ENCODE measurements at regions not wholly inside any gene's neighbourhood (a gene's known extent, or its start where the extent isn't known, plus 50 kb on each side); places are given as distances from the start of the nearest gene placed in this dataset.
A peak's percentile ranks its signal among the peaks of the same experiment; 100 is the strongest.

- no peak for DNase-seq (ENCODE audit: low spot score)
- Mint-ChIP-seq H3K27me3 (ENCODE audit: low read depth) (no peaks in the 10 kb centered on the region), H3K4me1 (peaks cover 10% of the 10 kb centered on the region), H3K27ac (no peak overlapping the region), H3K9me3 (no peaks in the 10 kb centered on the region), H3K36me3 (no peaks in the 10 kb centered on the region), H3K4me3 (no peak overlapping the region)
- no peak for TF ChIP-seq ZNF671 (CRISPR knock-in tag; IDR thresholded peaks at IDR 0.05)
- no peak for TF ChIP-seq NFE2L1 (CRISPR knock-in tag; IDR thresholded peaks at IDR 0.05)
- TF ChIP-seq RORB (CRISPR knock-in tag; IDR thresholded peaks at IDR 0.05) = no peak
- TF ChIP-seq ATF3 (CRISPR knock-in tag; conservative IDR thresholded peaks at IDR 0.05) = no peak
- no peak for TF ChIP-seq ELF4 (CRISPR knock-in tag; IDR thresholded peaks at IDR 0.05; ENCODE audit: low read depth)
- TF ChIP-seq SP1 (CRISPR knock-in tag; conservative IDR thresholded peaks at IDR 0.05) = no peak
- TF ChIP-seq, protein P1, sequence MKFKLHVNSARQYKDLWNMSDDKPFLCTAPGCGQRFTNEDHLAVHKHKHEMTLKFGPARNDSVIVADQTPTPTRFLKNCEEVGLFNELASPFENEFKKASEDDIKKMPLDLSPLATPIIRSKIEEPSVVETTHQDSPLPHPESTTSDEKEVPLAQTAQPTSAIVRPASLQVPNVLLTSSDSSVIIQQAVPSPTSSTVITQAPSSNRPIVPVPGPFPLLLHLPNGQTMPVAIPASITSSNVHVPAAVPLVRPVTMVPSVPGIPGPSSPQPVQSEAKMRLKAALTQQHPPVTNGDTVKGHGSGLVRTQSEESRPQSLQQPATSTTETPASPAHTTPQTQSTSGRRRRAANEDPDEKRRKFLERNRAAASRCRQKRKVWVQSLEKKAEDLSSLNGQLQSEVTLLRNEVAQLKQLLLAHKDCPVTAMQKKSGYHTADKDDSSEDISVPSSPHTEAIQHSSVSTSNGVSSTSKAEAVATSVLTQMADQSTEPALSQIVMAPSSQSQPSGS (CRISPR knock-in tag; IDR thresholded peaks at IDR 0.05; ENCODE audit: borderline replicate concordance, low read depth) = no peak
- TF ChIP-seq CDX4 (CRISPR knock-in tag; IDR thresholded peaks at IDR 0.05; ENCODE audit: borderline replicate concordance) = no peak
- ChIA-PET POLR2A (no interaction called here), CTCF (no interaction called here)
- ATAC-seq = no peak
These were observed 170.3 kb downstream of the ZC3H11B start for GRCh38 chr1:219442611-219443061.

GRCh38 chr1:219441884-219442283 lies 171.0 kb downstream of the ZC3H11B start:
- no peak overlapping the region for H3K4me3 Mint-ChIP-seq
- no peaks in the 10 kb centered on the region for H3K9me3 Mint-ChIP-seq
- ChIA-PET CTCF (no interaction called here), POLR2A (no interaction called here)
- H3K4me1 Mint-ChIP-seq = peaks cover 8% of the 10 kb centered on the region
- TF ChIP-seq NFYB (CRISPR knock-in tag; conservative IDR thresholded peaks at IDR 0.05; ENCODE audit: low read depth) (no peak), ZBTB21 (CRISPR knock-in tag; IDR thresholded peaks at IDR 0.05; ENCODE audit: borderline replicate concordance) (no peak), CBFB (CRISPR knock-in tag; IDR thresholded peaks at IDR 0.05; ENCODE audit: low read depth) (no peak), KAT7 (CRISPR knock-in tag; IDR thresholded peaks at IDR 0.05; ENCODE audit: borderline replicate concordance) (no peak), ATF1 (CRISPR knock-in tag; IDR thresholded peaks at IDR 0.05) (no peak), PREB (CRISPR knock-in tag; IDR thresholded peaks at IDR 0.05; ENCODE audit: borderline replicate concordance) (no peak), MXD4 (CRISPR knock-in tag; IDR thresholded peaks at IDR 0.05; ENCODE audit: borderline replicate concordance) (no peak), HMGA2 (CRISPR knock-in tag; IDR thresholded peaks at IDR 0.05) (no peak), TEAD1 (CRISPR knock-in tag; IDR thresholded peaks at IDR 0.05) (no peak)
- TF ChIP-seq, protein P2, sequence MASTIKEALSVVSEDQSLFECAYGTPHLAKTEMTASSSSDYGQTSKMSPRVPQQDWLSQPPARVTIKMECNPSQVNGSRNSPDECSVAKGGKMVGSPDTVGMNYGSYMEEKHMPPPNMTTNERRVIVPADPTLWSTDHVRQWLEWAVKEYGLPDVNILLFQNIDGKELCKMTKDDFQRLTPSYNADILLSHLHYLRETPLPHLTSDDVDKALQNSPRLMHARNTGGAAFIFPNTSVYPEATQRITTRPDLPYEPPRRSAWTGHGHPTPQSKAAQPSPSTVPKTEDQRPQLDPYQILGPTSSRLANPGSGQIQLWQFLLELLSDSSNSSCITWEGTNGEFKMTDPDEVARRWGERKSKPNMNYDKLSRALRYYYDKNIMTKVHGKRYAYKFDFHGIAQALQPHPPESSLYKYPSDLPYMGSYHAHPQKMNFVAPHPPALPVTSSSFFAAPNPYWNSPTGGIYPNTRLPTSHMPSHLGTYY (CRISPR knock-in tag; IDR thresholded peaks at IDR 0.05) = no peak
- TF ChIP-seq, protein P3, sequence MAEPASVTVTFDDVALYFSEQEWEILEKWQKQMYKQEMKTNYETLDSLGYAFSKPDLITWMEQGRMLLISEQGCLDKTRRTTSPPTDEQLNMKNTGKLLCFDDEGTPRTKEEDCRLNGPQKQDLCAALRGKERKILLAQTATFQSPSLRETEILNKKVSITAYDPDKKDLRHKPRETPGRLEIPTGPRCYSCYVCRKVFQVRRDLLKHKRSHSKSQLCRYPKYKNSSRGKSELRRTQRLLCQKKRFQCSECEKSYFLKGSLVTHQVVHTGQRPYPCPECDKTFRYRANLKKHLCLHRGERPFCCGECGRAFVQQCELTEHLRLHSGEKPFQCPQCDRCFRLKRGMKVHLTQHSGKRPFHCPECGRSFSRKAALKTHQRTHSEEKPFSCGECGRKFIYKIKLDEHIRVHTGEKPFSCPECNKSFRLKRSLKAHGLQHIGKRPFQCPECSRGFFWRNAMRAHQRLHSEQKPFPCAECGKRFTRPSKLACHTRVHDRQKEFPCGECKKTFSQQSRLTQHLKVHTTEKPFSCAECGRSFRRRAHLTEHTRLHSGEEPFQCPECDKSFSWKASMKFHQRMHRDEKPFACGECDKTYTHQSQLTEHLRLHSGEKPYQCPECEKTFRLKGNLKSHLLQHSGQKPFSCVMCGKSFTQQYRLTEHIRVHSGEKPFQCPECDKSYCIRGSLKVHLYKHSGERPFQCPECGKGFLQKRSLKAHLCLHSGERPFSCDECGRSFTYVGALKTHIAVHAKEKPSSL (CRISPR knock-in tag; conservative IDR thresholded peaks at IDR 0.05) = no peak
- TF ChIP-seq, protein P4, sequence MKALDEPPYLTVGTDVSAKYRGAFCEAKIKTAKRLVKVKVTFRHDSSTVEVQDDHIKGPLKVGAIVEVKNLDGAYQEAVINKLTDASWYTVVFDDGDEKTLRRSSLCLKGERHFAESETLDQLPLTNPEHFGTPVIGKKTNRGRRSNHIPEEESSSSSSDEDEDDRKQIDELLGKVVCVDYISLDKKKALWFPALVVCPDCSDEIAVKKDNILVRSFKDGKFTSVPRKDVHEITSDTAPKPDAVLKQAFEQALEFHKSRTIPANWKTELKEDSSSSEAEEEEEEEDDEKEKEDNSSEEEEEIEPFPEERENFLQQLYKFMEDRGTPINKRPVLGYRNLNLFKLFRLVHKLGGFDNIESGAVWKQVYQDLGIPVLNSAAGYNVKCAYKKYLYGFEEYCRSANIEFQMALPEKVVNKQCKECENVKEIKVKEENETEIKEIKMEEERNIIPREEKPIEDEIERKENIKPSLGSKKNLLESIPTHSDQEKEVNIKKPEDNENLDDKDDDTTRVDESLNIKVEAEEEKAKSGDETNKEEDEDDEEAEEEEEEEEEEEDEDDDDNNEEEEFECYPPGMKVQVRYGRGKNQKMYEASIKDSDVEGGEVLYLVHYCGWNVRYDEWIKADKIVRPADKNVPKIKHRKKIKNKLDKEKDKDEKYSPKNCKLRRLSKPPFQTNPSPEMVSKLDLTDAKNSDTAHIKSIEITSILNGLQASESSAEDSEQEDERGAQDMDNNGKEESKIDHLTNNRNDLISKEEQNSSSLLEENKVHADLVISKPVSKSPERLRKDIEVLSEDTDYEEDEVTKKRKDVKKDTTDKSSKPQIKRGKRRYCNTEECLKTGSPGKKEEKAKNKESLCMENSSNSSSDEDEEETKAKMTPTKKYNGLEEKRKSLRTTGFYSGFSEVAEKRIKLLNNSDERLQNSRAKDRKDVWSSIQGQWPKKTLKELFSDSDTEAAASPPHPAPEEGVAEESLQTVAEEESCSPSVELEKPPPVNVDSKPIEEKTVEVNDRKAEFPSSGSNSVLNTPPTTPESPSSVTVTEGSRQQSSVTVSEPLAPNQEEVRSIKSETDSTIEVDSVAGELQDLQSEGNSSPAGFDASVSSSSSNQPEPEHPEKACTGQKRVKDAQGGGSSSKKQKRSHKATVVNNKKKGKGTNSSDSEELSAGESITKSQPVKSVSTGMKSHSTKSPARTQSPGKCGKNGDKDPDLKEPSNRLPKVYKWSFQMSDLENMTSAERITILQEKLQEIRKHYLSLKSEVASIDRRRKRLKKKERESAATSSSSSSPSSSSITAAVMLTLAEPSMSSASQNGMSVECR (CRISPR knock-in tag; IDR thresholded peaks at IDR 0.05; ENCODE audit: borderline replicate concordance) = no peak
- no peak for ATAC-seq
- H3K36me3 Mint-ChIP-seq = no peaks in the 10 kb centered on the region
- H3K27me3 Mint-ChIP-seq (ENCODE audit: low read depth) = no peaks in the 10 kb centered on the region
- DNase-seq (ENCODE audit: low spot score) = no peak
- peak overlapping the region; percentile 9 for H3K27ac Mint-ChIP-seq
